PC-9 (cell line): ENCODE measurements at regions not wholly inside any gene's neighbourhood (a gene's known extent, or its start where the extent isn't known, plus 50 kb on each side); places are given as distances from the start of the nearest gene placed in this dataset.

Source experiments
- CTCF ChIP-seq: fragments of 200-600 bp; sonication (generic); conservative IDR thresholded peaks from 2 replicates; pipeline ENCODE4 v1.6.1; 2017; ENCODE audit warnings: mixed run types, antibody characterized with exemption, mild to moderate bottlenecking, moderate library complexity
- EZH2 ChIP-seq: fragments of 200-600 bp; sonication (generic); IDR thresholded peaks from 2 replicates; pipeline ENCODE4 v1.8.0; 2017; ENCODE audit warnings: antibody characterized with exemption, low read depth

GRCh38 chr9:115747731-115748130 is 405.9 kb upstream of the PAPPA start:
- TF ChIP-seq CTCF, result no peak
- no peak for TF ChIP-seq EZH2
